GM12864 (cell line): ENCODE measurements at regions not wholly inside any gene's neighbourhood (a gene's known extent, or its start where the extent isn't known, plus 50 kb on each side); places are given as distances from the start of the nearest gene placed in this dataset.

Experiments
- DNase-seq: peaks from one replicate; pipeline ENCODE4 v3.0.0-alpha.2; 2011; ENCODE audit warnings: low read depth
- H3K4me3 ChIP-seq: 2 replicates; pipeline ENCODE4 v1.5.1; 2011; ENCODE audit warnings: mild to moderate bottlenecking, low read depth, low read length, control low read depth
- TF ChIP-seq, protein P1 (sequence below): IDR thresholded peaks from 2 replicates; pipeline ENCODE4 v1.5.1; 2011; ENCODE audit warnings: low read depth, mild to moderate bottlenecking, moderate library complexity, low read length, control low read depth, inconsistent platforms; ENCODE audit errors: missing control alignments

DNA sequence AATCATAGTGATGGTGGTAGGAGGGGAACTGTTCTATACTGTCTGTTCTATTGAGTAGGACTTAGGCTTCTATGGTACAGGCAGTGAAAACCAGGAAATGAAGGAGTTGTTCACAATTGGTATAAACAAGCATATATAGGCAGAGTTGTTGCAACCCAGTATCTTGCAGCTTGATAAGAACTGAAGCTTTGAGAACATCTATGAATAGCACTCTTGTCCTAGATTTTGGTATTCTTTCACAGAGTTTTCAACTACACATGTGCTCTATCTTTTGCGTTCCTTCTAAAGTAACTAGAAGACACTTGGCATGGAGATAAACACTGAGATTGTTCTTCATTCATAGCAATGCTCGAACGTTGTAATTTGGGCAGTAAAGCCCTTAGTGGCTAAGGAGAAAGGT, 91.8 kb downstream of the KCNJ2 start:
- no peak overlapping the region for H3K4me3 ChIP-seq
- DNase-seq: no peak
- TF ChIP-seq, protein P1, sequence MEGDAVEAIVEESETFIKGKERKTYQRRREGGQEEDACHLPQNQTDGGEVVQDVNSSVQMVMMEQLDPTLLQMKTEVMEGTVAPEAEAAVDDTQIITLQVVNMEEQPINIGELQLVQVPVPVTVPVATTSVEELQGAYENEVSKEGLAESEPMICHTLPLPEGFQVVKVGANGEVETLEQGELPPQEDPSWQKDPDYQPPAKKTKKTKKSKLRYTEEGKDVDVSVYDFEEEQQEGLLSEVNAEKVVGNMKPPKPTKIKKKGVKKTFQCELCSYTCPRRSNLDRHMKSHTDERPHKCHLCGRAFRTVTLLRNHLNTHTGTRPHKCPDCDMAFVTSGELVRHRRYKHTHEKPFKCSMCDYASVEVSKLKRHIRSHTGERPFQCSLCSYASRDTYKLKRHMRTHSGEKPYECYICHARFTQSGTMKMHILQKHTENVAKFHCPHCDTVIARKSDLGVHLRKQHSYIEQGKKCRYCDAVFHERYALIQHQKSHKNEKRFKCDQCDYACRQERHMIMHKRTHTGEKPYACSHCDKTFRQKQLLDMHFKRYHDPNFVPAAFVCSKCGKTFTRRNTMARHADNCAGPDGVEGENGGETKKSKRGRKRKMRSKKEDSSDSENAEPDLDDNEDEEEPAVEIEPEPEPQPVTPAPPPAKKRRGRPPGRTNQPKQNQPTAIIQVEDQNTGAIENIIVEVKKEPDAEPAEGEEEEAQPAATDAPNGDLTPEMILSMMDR: no peak

GRCh38 chr17:70265471-70265870, 96.1 kb downstream of the KCNJ2 start:
- no peak for DNase-seq
- TF ChIP-seq, protein P1: no peak
- no peak overlapping the region for H3K4me3 ChIP-seq

DNA sequence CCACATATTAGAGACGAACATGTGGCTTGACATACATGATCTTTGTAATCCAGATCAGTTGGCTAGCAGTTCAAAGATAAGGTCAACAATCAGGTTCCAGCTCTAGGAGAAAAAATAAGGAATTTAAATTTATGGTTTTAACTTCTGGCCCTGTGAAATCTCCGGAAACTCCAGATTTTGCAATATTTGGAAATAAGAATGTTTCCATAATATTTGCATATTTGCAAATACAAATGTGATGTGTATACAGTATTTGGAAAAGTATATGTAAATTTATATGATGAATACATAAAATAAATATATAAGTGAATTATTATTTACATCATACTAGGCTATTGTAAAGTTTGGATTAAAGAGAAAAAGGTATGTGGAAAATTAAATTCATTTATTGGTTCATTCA, 97.1 kb downstream of the KCNJ2 start:
- no peak for DNase-seq
- no peak overlapping the region for H3K4me3 ChIP-seq
- TF ChIP-seq, protein P1: no peak

GRCh38 chr17:70268383-70268782, 99.1 kb downstream of the KCNJ2 start:
- no peak overlapping the region for H3K4me3 ChIP-seq
- no peak for DNase-seq
- TF ChIP-seq, protein P1: no peak

- no peak for DNase-seq
- TF ChIP-seq, protein P1: no peak
- H3K4me3 ChIP-seq: no peak overlapping the region
Observed at GRCh38 chr17:70270554-70270953, 101.2 kb downstream of the KCNJ2 start.

DNA sequence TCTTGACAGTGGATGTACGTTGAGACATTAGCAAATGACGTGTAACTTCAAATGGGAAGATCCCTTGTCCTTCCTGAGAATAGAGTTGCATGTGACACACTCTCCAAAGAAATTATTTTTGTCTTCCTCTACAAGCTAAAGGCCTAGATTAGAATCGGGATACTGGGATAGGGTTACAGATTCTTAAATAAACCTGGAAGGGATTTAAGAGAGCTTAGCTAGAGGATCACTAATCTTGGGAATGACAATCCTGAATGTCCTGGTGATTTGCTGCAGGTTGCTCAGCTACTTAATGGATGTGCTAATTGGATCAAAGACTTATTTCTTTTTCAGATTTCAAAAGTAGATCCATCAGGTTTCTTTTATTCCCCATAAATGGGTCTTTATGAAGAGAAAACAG, 101.9 kb downstream of the KCNJ2 start:
- TF ChIP-seq, protein P1: no peak
- no peak for DNase-seq
- no peak overlapping the region for H3K4me3 ChIP-seq

DNA sequence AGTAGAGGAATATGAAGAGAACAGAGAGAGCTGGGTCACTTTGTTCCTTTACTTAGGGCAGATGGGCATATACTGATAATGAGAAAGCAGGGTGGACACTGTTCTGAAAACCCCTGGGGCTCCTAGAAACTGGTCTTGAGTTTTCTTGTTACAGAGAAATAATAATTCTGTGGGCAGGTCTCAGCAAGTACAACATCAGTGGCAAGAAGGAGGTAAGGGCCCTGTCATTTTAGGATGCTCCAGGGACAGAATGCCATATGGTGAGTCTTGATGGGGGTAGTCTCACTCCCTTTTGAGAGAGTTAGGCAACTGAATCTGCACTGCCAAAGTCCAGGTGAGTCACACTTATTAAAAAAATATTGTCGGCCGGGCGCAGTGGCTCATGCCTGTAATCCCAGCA, 102.3 kb downstream of the KCNJ2 start:
- TF ChIP-seq, protein P1: no peak
- no peak for DNase-seq
- no peak overlapping the region for H3K4me3 ChIP-seq
